ENCODE measurements at regions not wholly inside any gene's neighbourhood (a gene's known extent, or its start where the extent isn't known, plus 50 kb on each side); places are given as distances from the start of the nearest gene placed in this dataset.
"Not testable (repeated sequence)": the region's sequence is repeated elsewhere in the genome, so short reads cannot be mapped to it uniquely, and the experiment has no call there.

GRCh38 chr2:160568856-160569255 is 75.2 kb upstream of the RBMS1 start:
- Mint-ChIP-seq H3K4me3 (no peak overlapping the region), H3K9me3 (peaks cover 24% of the 10 kb centered on the region), H3K36me3 (peaks cover 4% of the 10 kb centered on the region), H3K4me1 (peaks cover 5% of the 10 kb centered on the region), H3K27ac (no peak overlapping the region), H3K27me3 (ENCODE audit: low read depth) (no peaks in the 10 kb centered on the region)
- no peak for TF ChIP-seq CTCF (IDR thresholded peaks at IDR 0.05; ENCODE audit: unreplicated experiment)
- DNase-seq (ENCODE audit: low spot score in 2 of 2, unreplicated experiment in 2 of 2) = no peak

- TF ChIP-seq CTCF (IDR thresholded peaks at IDR 0.05; ENCODE audit: unreplicated experiment) = no peak
- Mint-ChIP-seq H3K4me3 (no peak overlapping the region), H3K27ac (no peak overlapping the region), H3K4me1 (no peaks in the 10 kb centered on the region), H3K27me3 (ENCODE audit: low read depth) (no peaks in the 10 kb centered on the region), H3K9me3 (peaks cover 24% of the 10 kb centered on the region), H3K36me3 (peaks cover 4% of the 10 kb centered on the region)
- DNase-seq (ENCODE audit: low spot score in 2 of 2, unreplicated experiment in 2 of 2) = no peak
These were observed 76.8 kb upstream of the RBMS1 start for GRCh38 chr2:160570376-160570775.

- H3K36me3 Mint-ChIP-seq = peaks cover 4% of the 10 kb centered on the region
- no peak overlapping the region for H3K4me3 Mint-ChIP-seq
- TF ChIP-seq CTCF (IDR thresholded peaks at IDR 0.05; ENCODE audit: unreplicated experiment) = no peak
- DNase-seq (ENCODE audit: low spot score in 2 of 2, unreplicated experiment in 2 of 2) = no peak
- peaks cover 32% of the 10 kb centered on the region for H3K9me3 Mint-ChIP-seq
- no peak overlapping the region for H3K27ac Mint-ChIP-seq
- H3K27me3 Mint-ChIP-seq (ENCODE audit: low read depth) = no peaks in the 10 kb centered on the region
- no peaks in the 10 kb centered on the region for H3K4me1 Mint-ChIP-seq
These were observed 81.0 kb upstream of the RBMS1 start for GRCh38 chr2:160574468-160575140.

- Mint-ChIP-seq H3K27me3 (ENCODE audit: low read depth) (no peaks in the 10 kb centered on the region), H3K27ac (no peak overlapping the region), H3K9me3 (peaks cover 32% of the 10 kb centered on the region)
These were observed 81.8 kb upstream of the RBMS1 start for GRCh38 chr2:160575368-160575767.

GRCh38 chr2:160576054-160576499 is 82.5 kb upstream of the RBMS1 start:
- Mint-ChIP-seq H3K36me3 (peaks cover 4% of the 10 kb centered on the region), H3K27ac (no peak overlapping the region), H3K4me3 (no peak overlapping the region), H3K4me1 (no peaks in the 10 kb centered on the region), H3K27me3 (ENCODE audit: low read depth) (no peaks in the 10 kb centered on the region), H3K9me3 (peaks cover 31% of the 10 kb centered on the region)
- no peak for TF ChIP-seq CTCF (IDR thresholded peaks at IDR 0.05; ENCODE audit: unreplicated experiment)
- no peak for DNase-seq (ENCODE audit: low spot score in 2 of 2, unreplicated experiment in 2 of 2)

More at GRCh38 chr2:160575368-160575767, 81.8 kb upstream of the RBMS1 start:
- H3K4me1 Mint-ChIP-seq = no peaks in the 10 kb centered on the region
- no peak for DNase-seq (ENCODE audit: low spot score in 2 of 2, unreplicated experiment in 2 of 2)
- no peak overlapping the region for H3K4me3 Mint-ChIP-seq
- peaks cover 4% of the 10 kb centered on the region for H3K36me3 Mint-ChIP-seq
- no peak for TF ChIP-seq CTCF (IDR thresholded peaks at IDR 0.05; ENCODE audit: unreplicated experiment)

- peaks cover 22% of the 10 kb centered on the region for H3K9me3 Mint-ChIP-seq
- H3K4me1 Mint-ChIP-seq; H3K36me3 Mint-ChIP-seq; H3K27me3 Mint-ChIP-seq (ENCODE audit: low read depth); DNase-seq (ENCODE audit: low spot score in 2 of 2, unreplicated experiment in 2 of 2); H3K27ac Mint-ChIP-seq; H3K4me3 Mint-ChIP-seq: not testable (repeated sequence)
These were observed 83.5 kb upstream of the RBMS1 start for GRCh38 chr2:160577081-160577480.
